ENCODE measurements at regions not wholly inside any gene's neighbourhood (a gene's known extent, or its start where the extent isn't known, plus 50 kb on each side); places are given as distances from the start of the nearest gene placed in this dataset.

- DNase-seq (ENCODE audit: low read depth): no peak
Observed at GRCh38 chr6:40312213-40313015, 274.8 kb downstream of the LRFN2 start.

- peak; percentile 1 for DNase-seq (ENCODE audit: low read depth)
Observed at GRCh38 chr6:40308533-40309306, 278.4 kb downstream of the LRFN2 start.

GRCh38 chr6:40307712-40308111 lies 279.5 kb downstream of the LRFN2 start:
- DNase-seq (ENCODE audit: low read depth): no peak

- DNase-seq (ENCODE audit: low read depth): no peak
Observed at GRCh38 chr6:40302856-40303454, 284.2 kb downstream of the LRFN2 start.

- DNase-seq (ENCODE audit: low read depth): no peak
Observed at GRCh38 chr6:40299681-40300080, 287.5 kb downstream of the LRFN2 start.

GRCh38 chr6:40298207-40298606 lies 289.0 kb downstream of the LRFN2 start:
- DNase-seq (ENCODE audit: low read depth): no peak

GRCh38 chr6:40295251-40295950 lies 291.8 kb downstream of the LRFN2 start:
- DNase-seq (ENCODE audit: low read depth): no peak

GRCh38 chr6:40293460-40294185 lies 293.5 kb downstream of the LRFN2 start:
- no peak for DNase-seq (ENCODE audit: low read depth)

- DNase-seq (ENCODE audit: low read depth): no peak
Observed at GRCh38 chr6:40293060-40293459, 294.1 kb downstream of the LRFN2 start.

- DNase-seq (ENCODE audit: low read depth): no peak
Observed at GRCh38 chr6:40290816-40291215, 296.3 kb downstream of the LRFN2 start.

GRCh38 chr6:40288919-40289318 lies 298.2 kb downstream of the LRFN2 start:
- DNase-seq (ENCODE audit: low read depth): no peak

- no peak for DNase-seq (ENCODE audit: low read depth)
Observed at GRCh38 chr6:40287296-40287850, 299.8 kb downstream of the LRFN2 start.

GRCh38 chr6:40286721-40287120 lies 300.4 kb downstream of the LRFN2 start:
- DNase-seq (ENCODE audit: low read depth): no peak

- no peak for DNase-seq (ENCODE audit: low read depth)
Observed at GRCh38 chr6:40285996-40286395, 301.2 kb downstream of the LRFN2 start.

GRCh38 chr6:40285535-40285934 lies 301.6 kb downstream of the LRFN2 start:
- no peak for DNase-seq (ENCODE audit: low read depth)

GRCh38 chr6:40282986-40283385 lies 304.2 kb downstream of the LRFN2 start:
- DNase-seq (ENCODE audit: low read depth): no peak

- no peak for DNase-seq (ENCODE audit: low read depth)
Observed at GRCh38 chr6:40281402-40281801, 305.8 kb downstream of the LRFN2 start.

GRCh38 chr6:40280231-40280630 lies 306.9 kb downstream of the LRFN2 start:
- no peak for DNase-seq (ENCODE audit: low read depth)

GRCh38 chr6:40276141-40276540 lies 311.0 kb downstream of the LRFN2 start:
- no peak for DNase-seq (ENCODE audit: low read depth)

GRCh38 chr6:40274058-40274457 lies 313.1 kb downstream of the LRFN2 start:
- DNase-seq (ENCODE audit: low read depth): no peak

GRCh38 chr6:40268614-40269013 lies 318.6 kb downstream of the LRFN2 start:
- DNase-seq (ENCODE audit: low read depth): no peak

Measured in fibroblast of the conjunctiva (primary cell).